K562 (cell line): ENCODE measurements at regions not wholly inside any gene's neighbourhood (a gene's known extent, or its start where the extent isn't known, plus 50 kb on each side); places are given as distances from the start of the nearest gene placed in this dataset.

Experiments
- BRCA1 ChIP-seq, 2 experiments: fragments of 450-650 bp in 1 of 2; sonication (generic) in 1 of 2; formaldehyde crosslinking in 1 of 2; IDR thresholded peaks; 2 replicates each; pipeline versions ENCODE4 v1.5.0 to v1.6.1; 2017 to 2020; ENCODE audit warnings: mild to moderate bottlenecking in 1 of 2, missing genetic modification reagents in 1 of 2
- BRD4 ChIP-seq: fragments of 200-600 bp; sonication (generic); IDR thresholded peaks from 2 replicates; pipeline ENCODE4 v1.6.1; 2017; ENCODE audit warnings: inconsistent platforms
- CHD1 ChIP-seq: fragments of 200-600 bp; sonication (generic); IDR thresholded peaks from one replicate; pipeline ENCODE4 v1.6.1; 2012; ENCODE audit warnings: mild to moderate bottlenecking, moderate library complexity, low read length, inconsistent platforms
- SP2 ChIP-seq: IDR thresholded peaks from 2 replicates; pipeline ENCODE4 v1.6.1; 2011; ENCODE audit warnings: mild to moderate bottlenecking, low read depth, low read length, moderate library complexity; ENCODE audit not compliant: poor library complexity, severe bottlenecking; ENCODE audit errors: extremely low read depth
- SREBF1 ChIP-seq: fragments of 150-350 bp; IDR thresholded peaks from 2 replicates; pipeline ENCODE4 v1.6.1; 2014; ENCODE audit warnings: antibody characterized with exemption, low read depth, low read length, borderline replicate concordance
- ZBTB2 ChIP-seq: fragments of 450-650 bp; IDR thresholded peaks from 2 replicates; pipeline ENCODE4 v1.6.1; 2016; ENCODE audit warnings: antibody characterized with exemption

DNA sequence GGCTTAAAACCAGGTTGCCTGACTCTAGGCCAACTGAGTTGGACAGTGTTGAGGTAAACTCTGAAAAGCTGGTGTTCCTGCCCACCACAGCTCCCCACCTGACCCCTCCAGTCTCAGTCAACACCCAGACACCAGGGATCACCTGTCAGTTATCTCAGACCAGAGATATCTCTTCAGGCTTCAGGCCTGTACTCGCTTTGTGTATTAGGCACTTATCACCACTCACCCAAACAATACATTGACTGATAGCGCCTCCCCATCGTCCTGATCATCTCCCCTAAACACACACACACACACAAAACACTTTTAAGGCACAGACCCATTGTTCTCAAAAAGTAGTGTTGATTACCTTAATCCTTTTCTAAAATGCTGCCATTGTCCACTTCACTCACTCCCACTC is 111.5 kb downstream of the PLCE1 start:
- TF ChIP-seq CHD1 (no peak), BRD4 (no peak), ZBTB2 (no peak), BRCA1 (IDR thresholded peaks at IDR 0.05) (no peak), BRCA1 (CRISPR knock-in tag; IDR thresholded peaks at IDR 0.05) (no peak), SREBF1 (no peak), SP2 (no peak)
